ENCODE measurements at regions not wholly inside any gene's neighbourhood (a gene's known extent, or its start where the extent isn't known, plus 50 kb on each side); places are given as distances from the start of the nearest gene placed in this dataset.

- H3K4me2 ChIP-seq (ENCODE audit: low read length), result no peak overlapping the region
- BruUV-seq (replicated peaks), result no TSS peak
- no peak overlapping the region for H2AFZ ChIP-seq (ENCODE audit: low read length)
- intact Hi-C loops (cut with micrococcal nuclease), result no loop called here
- DNase-seq (no peak), ATAC-seq (no peak)
- ChIA-PET POLR2A (ENCODE audit: unreplicated experiment) (no interaction called here), CTCF (no interaction called here)
- no peaks in the 10 kb centered on the region for H3K36me3 ChIP-seq (ENCODE audit: low read depth, low read length)
- TF ChIP-seq EZH2 (IDR thresholded peaks at IDR 0.05; ENCODE audit: low read length, unreplicated experiment), result no peak
- H3K9ac ChIP-seq (ENCODE audit: low read length), result no peak overlapping the region
- no peaks in the 10 kb centered on the region for H3F3A ChIP-seq (ENCODE audit: low read length, unreplicated experiment)
- peaks cover 30% of the 10 kb centered on the region for H3K4me1 ChIP-seq (ENCODE audit: insufficient read depth, low read length)
- H3K27ac ChIP-seq (ENCODE audit: low read length), result no peak overlapping the region
- H4K20me1 ChIP-seq (ENCODE audit: low read length), result no peaks in the 10 kb centered on the region
- no peaks in the 10 kb centered on the region for H3K79me2 ChIP-seq (ENCODE audit: low read length)
- H3K9me2 ChIP-seq (replicated peaks; ENCODE audit: low read length), result no peaks in the 10 kb centered on the region
- H3K9me3 ChIP-seq (ENCODE audit: low read length), result no peaks in the 10 kb centered on the region
- H3K4me3 ChIP-seq (ENCODE audit: low read length), result no peak overlapping the region
- H3K27me3 ChIP-seq (ENCODE audit: low read length), result no peaks in the 10 kb centered on the region
Observed at GRCh38 chr10:29798921-29799690, 164.3 kb upstream of the SVIL start.

- no peaks in the 10 kb centered on the region for H3F3A ChIP-seq (ENCODE audit: low read length, unreplicated experiment)
- no peak overlapping the region for H3K4me2 ChIP-seq (ENCODE audit: low read length)
- H4K20me1 ChIP-seq (ENCODE audit: low read length), result no peaks in the 10 kb centered on the region
- intact Hi-C loops (cut with micrococcal nuclease), result no loop called here
- no peaks in the 10 kb centered on the region for H3K9me3 ChIP-seq (ENCODE audit: low read length)
- POLR2A ChIA-PET (ENCODE audit: unreplicated experiment), result no interaction called here
- no peaks in the 10 kb centered on the region for H3K79me2 ChIP-seq (ENCODE audit: low read length)
- no peaks in the 10 kb centered on the region for H3K36me3 ChIP-seq (ENCODE audit: low read depth, low read length)
- BruUV-seq (replicated peaks), result no TSS peak
- no peaks in the 10 kb centered on the region for H3K27me3 ChIP-seq (ENCODE audit: low read length)
- H3K9ac ChIP-seq (ENCODE audit: low read length), result no peak overlapping the region
- DNase-seq (no peak), ATAC-seq (no peak)
- no peaks in the 10 kb centered on the region for H3K9me2 ChIP-seq (replicated peaks; ENCODE audit: low read length)
- peaks cover 16% of the 10 kb centered on the region for H3K4me1 ChIP-seq (ENCODE audit: insufficient read depth, low read length)
- CTCF ChIA-PET, result no interaction called here
- no peak overlapping the region for H2AFZ ChIP-seq (ENCODE audit: low read length)
- H3K4me3 ChIP-seq (ENCODE audit: low read length), result no peak overlapping the region
- TF ChIP-seq, protein P1, sequence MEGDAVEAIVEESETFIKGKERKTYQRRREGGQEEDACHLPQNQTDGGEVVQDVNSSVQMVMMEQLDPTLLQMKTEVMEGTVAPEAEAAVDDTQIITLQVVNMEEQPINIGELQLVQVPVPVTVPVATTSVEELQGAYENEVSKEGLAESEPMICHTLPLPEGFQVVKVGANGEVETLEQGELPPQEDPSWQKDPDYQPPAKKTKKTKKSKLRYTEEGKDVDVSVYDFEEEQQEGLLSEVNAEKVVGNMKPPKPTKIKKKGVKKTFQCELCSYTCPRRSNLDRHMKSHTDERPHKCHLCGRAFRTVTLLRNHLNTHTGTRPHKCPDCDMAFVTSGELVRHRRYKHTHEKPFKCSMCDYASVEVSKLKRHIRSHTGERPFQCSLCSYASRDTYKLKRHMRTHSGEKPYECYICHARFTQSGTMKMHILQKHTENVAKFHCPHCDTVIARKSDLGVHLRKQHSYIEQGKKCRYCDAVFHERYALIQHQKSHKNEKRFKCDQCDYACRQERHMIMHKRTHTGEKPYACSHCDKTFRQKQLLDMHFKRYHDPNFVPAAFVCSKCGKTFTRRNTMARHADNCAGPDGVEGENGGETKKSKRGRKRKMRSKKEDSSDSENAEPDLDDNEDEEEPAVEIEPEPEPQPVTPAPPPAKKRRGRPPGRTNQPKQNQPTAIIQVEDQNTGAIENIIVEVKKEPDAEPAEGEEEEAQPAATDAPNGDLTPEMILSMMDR (conservative IDR thresholded peaks at IDR 0.05; ENCODE audit: low read depth, low read length), result no peak
- TF ChIP-seq EZH2phosphoT487 (IDR thresholded peaks at IDR 0.05; ENCODE audit: borderline replicate concordance, low read length), result no peak
- no peak for TF ChIP-seq EZH2 (IDR thresholded peaks at IDR 0.05; ENCODE audit: low read length, unreplicated experiment)
- H3K27ac ChIP-seq (ENCODE audit: low read length), result no peak overlapping the region
Observed at GRCh38 chr10:29797616-29798015, 162.8 kb upstream of the SVIL start.

GRCh38 chr10:29795850-29796249, 161.1 kb upstream of the SVIL start:
- Histone ChIP-seq H3K36me3 (ENCODE audit: low read depth, low read length) (no peaks in the 10 kb centered on the region), H4K20me1 (ENCODE audit: low read length) (no peaks in the 10 kb centered on the region), H3K4me1 (ENCODE audit: insufficient read depth, low read length) (peaks cover 12% of the 10 kb centered on the region), H3K4me2 (ENCODE audit: low read length) (peak overlapping the region; percentile 34; the same call in 1 of the 2 replicates), H3K9me2 (replicated peaks; ENCODE audit: low read length) (no peaks in the 10 kb centered on the region), H3K9ac (ENCODE audit: low read length) (peak overlapping the region; percentile 35; the same call in 1 of the 2 replicates), H3K27ac (ENCODE audit: low read length) (peak overlapping the region; percentile 74), H3F3A (ENCODE audit: low read length, unreplicated experiment) (no peaks in the 10 kb centered on the region), H3K27me3 (ENCODE audit: low read length) (no peaks in the 10 kb centered on the region), H3K79me2 (ENCODE audit: low read length) (no peaks in the 10 kb centered on the region), H3K4me3 (ENCODE audit: low read length) (no peak overlapping the region), H2AFZ (ENCODE audit: low read length) (peak overlapping the region; percentile 48; the same call in 1 of the 2 replicates), H3K9me3 (ENCODE audit: low read length) (no peaks in the 10 kb centered on the region)
- POLR2A ChIA-PET (ENCODE audit: unreplicated experiment), result no interaction called here
- BruUV-seq (replicated peaks), result no TSS peak
- peak; percentile 82 for ATAC-seq
- DNase-seq, result peak; percentile 58
- CTCF ChIA-PET, result no interaction called here
- intact Hi-C loops (cut with micrococcal nuclease), result no loop called here
- TF ChIP-seq, protein P1 (conservative IDR thresholded peaks at IDR 0.05; ENCODE audit: low read depth, low read length), result no peak
- TF ChIP-seq EZH2phosphoT487 (IDR thresholded peaks at IDR 0.05; ENCODE audit: borderline replicate concordance, low read length), result no peak
- TF ChIP-seq EZH2 (IDR thresholded peaks at IDR 0.05; ENCODE audit: low read length, unreplicated experiment), result no peak
